GM12878 (cell line): ENCODE measurements at regions not wholly inside any gene's neighbourhood (a gene's known extent, or its start where the extent isn't known, plus 50 kb on each side); places are given as distances from the start of the nearest gene placed in this dataset.

ENCODE experiments used
- SP1 ChIP-seq: IDR thresholded peaks from one replicate; pipeline ENCODE4 v1.6.1; 2011; ENCODE audit warnings: low read depth, low read length
- TAF1 ChIP-seq: IDR thresholded peaks from 2 replicates; pipeline ENCODE4 v1.6.1; 2011; ENCODE audit warnings: mild to moderate bottlenecking, low read depth, low read length, borderline replicate concordance
- USF1 ChIP-seq: IDR thresholded peaks from 2 replicates; pipeline ENCODE4 v1.6.1; 2011; ENCODE audit warnings: borderline replicate concordance, low read depth, mild to moderate bottlenecking, moderate library complexity, mixed read lengths, low read length; ENCODE audit not compliant: insufficient read depth; ENCODE audit errors: extremely low read length

GRCh38 chr17:77320485-77321256 is 179.9 kb downstream of the SEC14L1 start:
- TF ChIP-seq USF1 (peak; percentile 80), SP1 (no peak), TAF1 (peak; percentile 60)
